Transverse colon (tissue), 3 donors: ENCODE measurements at regions not wholly inside any gene's neighbourhood (a gene's known extent, or its start where the extent isn't known, plus 50 kb on each side); places are given as distances from the start of the nearest gene placed in this dataset.

ENCODE experiments used
- EP300 ChIP-seq: sonication (generic); formaldehyde crosslinking; IDR thresholded peaks from one replicate; pipeline ENCODE4 v1.6.1; 2017; ENCODE audit warnings: antibody characterized with exemption, low read depth
- POLR2A ChIP-seq: fragments of 450-650 bp; IDR thresholded peaks from one replicate; pipeline ENCODE4 v1.6.1; 2016; ENCODE audit warnings: antibody characterized with exemption, mild to moderate bottlenecking, moderate library complexity
- TF ChIP-seq, protein P1 (sequence below), 5 experiments: fragments of 200-600 bp in 3 of 5; fragments of 450-650 bp in 2 of 5; sonication (generic) in 3 of 5; IDR thresholded peaks; 1 replicate in 2 of 5; 2 replicates in 3 of 5; pipeline ENCODE4 v1.5.1; 2016 to 2017; ENCODE audit warnings: antibody characterized with exemption in 5 of 5, inconsistent platforms in 3 of 5, mild to moderate bottlenecking in 2 of 5, moderate library complexity in 1 of 5

DNA sequence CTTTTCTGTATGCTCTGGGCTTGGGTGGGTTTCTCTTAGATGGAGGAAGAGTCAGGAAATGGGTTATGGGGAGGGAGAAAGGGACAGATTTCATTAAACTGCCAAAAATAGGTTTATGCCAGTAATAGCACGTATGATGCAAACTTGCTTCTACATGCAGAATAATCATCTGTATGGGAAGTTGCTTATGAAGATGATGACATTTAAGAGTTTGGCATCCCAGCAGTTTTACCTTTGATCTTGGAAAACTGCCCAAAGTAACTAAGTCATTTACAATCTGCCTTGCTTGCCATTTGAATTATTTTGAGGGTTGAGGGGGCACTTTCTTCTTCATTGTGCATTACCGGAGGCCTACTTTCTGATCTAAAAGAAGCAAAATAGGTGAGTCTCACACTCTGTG lies 282.9 kb upstream of the ANKRD55 start:
- TF ChIP-seq, protein P1, sequence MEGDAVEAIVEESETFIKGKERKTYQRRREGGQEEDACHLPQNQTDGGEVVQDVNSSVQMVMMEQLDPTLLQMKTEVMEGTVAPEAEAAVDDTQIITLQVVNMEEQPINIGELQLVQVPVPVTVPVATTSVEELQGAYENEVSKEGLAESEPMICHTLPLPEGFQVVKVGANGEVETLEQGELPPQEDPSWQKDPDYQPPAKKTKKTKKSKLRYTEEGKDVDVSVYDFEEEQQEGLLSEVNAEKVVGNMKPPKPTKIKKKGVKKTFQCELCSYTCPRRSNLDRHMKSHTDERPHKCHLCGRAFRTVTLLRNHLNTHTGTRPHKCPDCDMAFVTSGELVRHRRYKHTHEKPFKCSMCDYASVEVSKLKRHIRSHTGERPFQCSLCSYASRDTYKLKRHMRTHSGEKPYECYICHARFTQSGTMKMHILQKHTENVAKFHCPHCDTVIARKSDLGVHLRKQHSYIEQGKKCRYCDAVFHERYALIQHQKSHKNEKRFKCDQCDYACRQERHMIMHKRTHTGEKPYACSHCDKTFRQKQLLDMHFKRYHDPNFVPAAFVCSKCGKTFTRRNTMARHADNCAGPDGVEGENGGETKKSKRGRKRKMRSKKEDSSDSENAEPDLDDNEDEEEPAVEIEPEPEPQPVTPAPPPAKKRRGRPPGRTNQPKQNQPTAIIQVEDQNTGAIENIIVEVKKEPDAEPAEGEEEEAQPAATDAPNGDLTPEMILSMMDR (IDR thresholded peaks at IDR 0.05): no peak
- TF ChIP-seq POLR2A (no peak), EP300 (no peak)
